AG04450 (cell line): ENCODE measurements at regions not wholly inside any gene's neighbourhood (a gene's known extent, or its start where the extent isn't known, plus 50 kb on each side); places are given as distances from the start of the nearest gene placed in this dataset.
"Not testable (repeated sequence)": the region's sequence is repeated elsewhere in the genome, so short reads cannot be mapped to it uniquely, and the experiment has no call there.

ENCODE experiments used
- CTCF ChIA-PET: fragments of 300-600, 350-600 bp; formaldehyde crosslinking; extraction: SDS; loops from one replicate; lab custom pipeline; 2022; ENCODE audit warnings: antibody characterized with exemption, inconsistent platforms; lab: Charles Lee
- POLR2A ChIA-PET: fragments of 350-600 bp; formaldehyde crosslinking; extraction: SDS; loops from one replicate; lab custom pipeline; 2021; ENCODE audit warnings: antibody characterized with exemption, inconsistent platforms; lab: Yijun Ruan, JAX
- DNase-seq: peaks from one replicate; pipeline ENCODE4 v3.0.0-alpha.2; 2011; ENCODE audit warnings: low read depth, low spot score
- H3K27ac ChIP-seq: one replicate; pipeline ENCODE4 v1.5.1; 2012; ENCODE audit warnings: low read depth, low read length, control low read depth
- H3K27me3 ChIP-seq: one replicate; pipeline ENCODE4 v1.6.0; 2012; ENCODE audit warnings: low read length; ENCODE audit not compliant: control insufficient read depth, insufficient read depth
- H3K4me3 ChIP-seq: 2 replicates; pipeline ENCODE4 v1.5.1; 2011; ENCODE audit warnings: mild to moderate bottlenecking, low read depth, low read length, control low read depth
- H3K9me3 ChIP-seq: 2 replicates; pipeline ENCODE4 v1.5.1; 2012; ENCODE audit warnings: low read length; ENCODE audit not compliant: control insufficient read depth, insufficient read depth
- TF ChIP-seq, protein P1 (sequence below): IDR thresholded peaks from 2 replicates; pipeline ENCODE4 v1.5.1; 2011; ENCODE audit warnings: low read depth, low read length, control low read depth, inconsistent platforms

- DNase-seq: peak; percentile 82
- Histone ChIP-seq H3K9me3 (no peaks in the 10 kb centered on the region), H3K27ac (no peak overlapping the region), H3K4me3 (no peak overlapping the region), H3K27me3 (no peaks in the 10 kb centered on the region)
- CTCF ChIA-PET: no interaction called here
- TF ChIP-seq, protein P1, sequence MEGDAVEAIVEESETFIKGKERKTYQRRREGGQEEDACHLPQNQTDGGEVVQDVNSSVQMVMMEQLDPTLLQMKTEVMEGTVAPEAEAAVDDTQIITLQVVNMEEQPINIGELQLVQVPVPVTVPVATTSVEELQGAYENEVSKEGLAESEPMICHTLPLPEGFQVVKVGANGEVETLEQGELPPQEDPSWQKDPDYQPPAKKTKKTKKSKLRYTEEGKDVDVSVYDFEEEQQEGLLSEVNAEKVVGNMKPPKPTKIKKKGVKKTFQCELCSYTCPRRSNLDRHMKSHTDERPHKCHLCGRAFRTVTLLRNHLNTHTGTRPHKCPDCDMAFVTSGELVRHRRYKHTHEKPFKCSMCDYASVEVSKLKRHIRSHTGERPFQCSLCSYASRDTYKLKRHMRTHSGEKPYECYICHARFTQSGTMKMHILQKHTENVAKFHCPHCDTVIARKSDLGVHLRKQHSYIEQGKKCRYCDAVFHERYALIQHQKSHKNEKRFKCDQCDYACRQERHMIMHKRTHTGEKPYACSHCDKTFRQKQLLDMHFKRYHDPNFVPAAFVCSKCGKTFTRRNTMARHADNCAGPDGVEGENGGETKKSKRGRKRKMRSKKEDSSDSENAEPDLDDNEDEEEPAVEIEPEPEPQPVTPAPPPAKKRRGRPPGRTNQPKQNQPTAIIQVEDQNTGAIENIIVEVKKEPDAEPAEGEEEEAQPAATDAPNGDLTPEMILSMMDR: no peak
- POLR2A ChIA-PET: interaction anchor here (0.9 to 1.2 kb wide), 2 partner anchors 10 to 79 kb away, joined by 3 to 6 read pairs; no protein-coding TSS in a partner anchor
Measured at GRCh38 chr6:112956696-112957535, 609.8 kb downstream of the RFPL4B start.

DNA sequence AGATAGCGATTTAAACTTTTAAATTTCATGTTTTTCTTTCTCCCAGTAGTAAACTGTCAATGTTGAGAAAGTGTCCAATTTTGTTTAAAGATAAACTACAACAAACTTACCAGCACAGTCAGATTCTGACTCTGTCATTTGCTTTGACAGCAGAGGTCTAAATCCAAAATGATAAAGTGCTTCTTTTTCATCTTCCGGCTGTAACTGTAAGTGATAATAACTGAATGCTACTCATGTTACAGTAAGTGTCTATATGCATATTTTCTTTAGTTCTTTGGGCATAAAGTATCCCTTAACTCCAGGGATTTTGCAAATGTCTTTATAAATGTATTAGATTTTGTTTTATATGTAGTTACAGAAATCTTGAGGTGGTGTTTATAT lies 610.4 kb downstream of the RFPL4B start:
- DNase-seq: no peak
- Histone ChIP-seq H3K9me3 (no peaks in the 10 kb centered on the region), H3K4me3 (no peak overlapping the region), H3K27me3 (no peaks in the 10 kb centered on the region), H3K27ac (no peak overlapping the region)
- POLR2A ChIA-PET: interaction anchor here (0.9 kb wide), 1 partner anchor 80 kb away, joined by 3 read pairs; no protein-coding TSS in a partner anchor
- TF ChIP-seq, protein P1: no peak
- CTCF ChIA-PET: no interaction called here

DNA sequence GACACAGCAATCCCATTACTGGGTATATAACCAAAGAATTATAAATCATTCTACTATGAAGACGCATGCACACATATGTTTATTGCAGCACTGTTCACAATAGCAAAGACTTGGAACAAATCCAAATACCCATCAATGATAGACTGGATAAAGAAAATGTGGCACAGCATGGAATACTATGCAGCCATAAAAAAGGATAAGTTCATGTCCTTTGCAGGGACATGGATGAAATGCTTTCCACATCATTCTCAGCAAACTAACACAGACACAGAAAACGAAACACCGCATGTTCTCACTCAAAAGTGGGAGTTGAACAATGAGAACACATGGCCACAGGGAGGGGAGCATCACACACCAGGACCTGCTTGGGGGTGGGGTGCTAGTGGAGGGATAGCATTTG lies 613.0 kb downstream of the RFPL4B start:
- H3K27me3 ChIP-seq, CTCF ChIA-PET, H3K4me3 ChIP-seq, H3K27ac ChIP-seq, H3K9me3 ChIP-seq, POLR2A ChIA-PET, DNase-seq: not testable (repeated sequence)

DNA sequence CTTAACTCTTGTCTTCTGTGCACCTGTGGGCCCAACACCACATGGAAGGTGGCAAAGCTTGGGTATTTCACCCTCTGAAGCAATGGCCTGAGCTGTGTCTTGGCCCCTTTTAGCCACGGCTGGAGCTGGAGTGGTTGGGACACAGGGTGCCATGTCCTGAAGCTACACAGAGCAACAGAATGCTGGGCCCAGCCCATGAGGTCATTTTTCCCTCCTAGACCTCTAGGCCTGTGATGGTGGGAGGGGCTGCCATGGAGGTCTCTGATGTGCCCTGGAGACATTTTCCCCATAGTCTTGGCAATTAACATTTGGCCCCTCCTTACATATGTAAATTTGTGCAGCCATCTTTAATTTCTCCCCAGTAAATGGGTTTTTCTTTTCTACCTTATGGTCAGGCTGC lies 620.8 kb downstream of the RFPL4B start:
- Histone ChIP-seq H3K27me3 (no peaks in the 10 kb centered on the region), H3K9me3 (peaks cover 4% of the 10 kb centered on the region; the same call in 1 of the 2 replicates), H3K4me3 (no peak overlapping the region), H3K27ac (no peak overlapping the region)
- TF ChIP-seq, protein P1: no peak
- POLR2A ChIA-PET: no interaction called here
- no peak for DNase-seq
- CTCF ChIA-PET: interaction anchor here (0.5 kb wide), 1 partner anchor 237 kb away, joined by 3 read pairs; no protein-coding TSS in a partner anchor

GRCh38 chr6:112971651-112972050 lies 624.5 kb downstream of the RFPL4B start:
- Histone ChIP-seq H3K27me3 (no peaks in the 10 kb centered on the region), H3K4me3 (no peak overlapping the region), H3K27ac (no peak overlapping the region), H3K9me3 (peaks cover 6% of the 10 kb centered on the region; the same call in 1 of the 2 replicates)
- POLR2A ChIA-PET: no interaction called here
- TF ChIP-seq, protein P1: no peak
- CTCF ChIA-PET: no interaction called here
- no peak for DNase-seq

GRCh38 chr6:112974931-112975330 lies 627.8 kb downstream of the RFPL4B start:
- H3K27me3 ChIP-seq, H3K9me3 ChIP-seq, POLR2A ChIA-PET, H3K4me3 ChIP-seq, CTCF ChIA-PET, DNase-seq, H3K27ac ChIP-seq: not testable (repeated sequence)

- DNase-seq, CTCF ChIA-PET, H3K27me3 ChIP-seq, H3K9me3 ChIP-seq, H3K4me3 ChIP-seq, POLR2A ChIA-PET, H3K27ac ChIP-seq: not testable (repeated sequence)
Measured at GRCh38 chr6:112976579-112976978, 629.4 kb downstream of the RFPL4B start.
